ENCODE measurements at regions not wholly inside any gene's neighbourhood (a gene's known extent, or its start where the extent isn't known, plus 50 kb on each side); places are given as distances from the start of the nearest gene placed in this dataset.

GRCh38 chr11:41779401-41779960, 320.0 kb upstream of the LRRC4C start:
- Histone ChIP-seq H3K36me3 (ENCODE audit: control insufficient read depth, insufficient read depth, low read length) (no peaks in the 10 kb centered on the region), H3K27me3 (ENCODE audit: control insufficient read depth, insufficient read depth, low read length) (no peaks in the 10 kb centered on the region), H3K4me1 (ENCODE audit: control insufficient read depth, insufficient read depth, low read length) (no peaks in the 10 kb centered on the region), H3K27ac (ENCODE audit: low read length) (no peak overlapping the region), H3K4me3 (ENCODE audit: low read length) (no peak overlapping the region), H3K9me3 (ENCODE audit: control insufficient read depth, insufficient read depth, low read length) (peaks cover 4% of the 10 kb centered on the region)
- intact Hi-C loops (cut with micrococcal nuclease), result no loop called here
- H3K27ac Mint-ChIP-seq, result no peak overlapping the region
- H3K4me3 Mint-ChIP-seq, result no peak overlapping the region
- WGBS (ENCODE audit: insufficient coverage), result 65% methylated on average over 1 of the region's 1 CpG
- TF ChIP-seq, protein P1, sequence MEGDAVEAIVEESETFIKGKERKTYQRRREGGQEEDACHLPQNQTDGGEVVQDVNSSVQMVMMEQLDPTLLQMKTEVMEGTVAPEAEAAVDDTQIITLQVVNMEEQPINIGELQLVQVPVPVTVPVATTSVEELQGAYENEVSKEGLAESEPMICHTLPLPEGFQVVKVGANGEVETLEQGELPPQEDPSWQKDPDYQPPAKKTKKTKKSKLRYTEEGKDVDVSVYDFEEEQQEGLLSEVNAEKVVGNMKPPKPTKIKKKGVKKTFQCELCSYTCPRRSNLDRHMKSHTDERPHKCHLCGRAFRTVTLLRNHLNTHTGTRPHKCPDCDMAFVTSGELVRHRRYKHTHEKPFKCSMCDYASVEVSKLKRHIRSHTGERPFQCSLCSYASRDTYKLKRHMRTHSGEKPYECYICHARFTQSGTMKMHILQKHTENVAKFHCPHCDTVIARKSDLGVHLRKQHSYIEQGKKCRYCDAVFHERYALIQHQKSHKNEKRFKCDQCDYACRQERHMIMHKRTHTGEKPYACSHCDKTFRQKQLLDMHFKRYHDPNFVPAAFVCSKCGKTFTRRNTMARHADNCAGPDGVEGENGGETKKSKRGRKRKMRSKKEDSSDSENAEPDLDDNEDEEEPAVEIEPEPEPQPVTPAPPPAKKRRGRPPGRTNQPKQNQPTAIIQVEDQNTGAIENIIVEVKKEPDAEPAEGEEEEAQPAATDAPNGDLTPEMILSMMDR (IDR thresholded peaks at IDR 0.05), result no peak
- DNase-seq (no peak), ATAC-seq (no peak)
- peaks cover 13% of the 10 kb centered on the region for H3K36me3 Mint-ChIP-seq
- no peaks in the 10 kb centered on the region for H3K4me1 Mint-ChIP-seq
- H3K9me3 Mint-ChIP-seq, result peaks cover 12 to 16% of the 10 kb centered on the region in 2 donors
- no peaks in the 10 kb centered on the region for H3K27me3 Mint-ChIP-seq (ENCODE audit: low read depth in 2 of 2)

- Histone ChIP-seq H3K27ac (ENCODE audit: low read length) (no peak overlapping the region), H3K4me1 (ENCODE audit: control insufficient read depth, insufficient read depth, low read length) (no peaks in the 10 kb centered on the region), H3K9me3 (ENCODE audit: control insufficient read depth, insufficient read depth, low read length) (peaks cover 4% of the 10 kb centered on the region), H3K4me3 (ENCODE audit: low read length) (no peak overlapping the region), H3K27me3 (ENCODE audit: control insufficient read depth, insufficient read depth, low read length) (no peaks in the 10 kb centered on the region), H3K36me3 (ENCODE audit: control insufficient read depth, insufficient read depth, low read length) (no peaks in the 10 kb centered on the region)
- DNase-seq (no peak), ATAC-seq (no peak)
- WGBS (ENCODE audit: insufficient coverage), result 60% methylated on average over 1 of the region's 2 CpGs
- Mint-ChIP-seq H3K36me3 (peaks cover 13% of the 10 kb centered on the region), H3K27ac (no peak overlapping the region), H3K4me3 (no peak overlapping the region), H3K4me1 (no peaks in the 10 kb centered on the region), H3K9me3 (peaks cover 13 to 20% of the 10 kb centered on the region in 2 donors), H3K27me3 (ENCODE audit: low read depth in 2 of 2) (no peaks in the 10 kb centered on the region)
- intact Hi-C loops (cut with micrococcal nuclease), result no loop called here
- TF ChIP-seq, protein P1 (IDR thresholded peaks at IDR 0.05), result no peak
Observed at GRCh38 chr11:41781441-41781840, 322.0 kb upstream of the LRRC4C start.

DNA sequence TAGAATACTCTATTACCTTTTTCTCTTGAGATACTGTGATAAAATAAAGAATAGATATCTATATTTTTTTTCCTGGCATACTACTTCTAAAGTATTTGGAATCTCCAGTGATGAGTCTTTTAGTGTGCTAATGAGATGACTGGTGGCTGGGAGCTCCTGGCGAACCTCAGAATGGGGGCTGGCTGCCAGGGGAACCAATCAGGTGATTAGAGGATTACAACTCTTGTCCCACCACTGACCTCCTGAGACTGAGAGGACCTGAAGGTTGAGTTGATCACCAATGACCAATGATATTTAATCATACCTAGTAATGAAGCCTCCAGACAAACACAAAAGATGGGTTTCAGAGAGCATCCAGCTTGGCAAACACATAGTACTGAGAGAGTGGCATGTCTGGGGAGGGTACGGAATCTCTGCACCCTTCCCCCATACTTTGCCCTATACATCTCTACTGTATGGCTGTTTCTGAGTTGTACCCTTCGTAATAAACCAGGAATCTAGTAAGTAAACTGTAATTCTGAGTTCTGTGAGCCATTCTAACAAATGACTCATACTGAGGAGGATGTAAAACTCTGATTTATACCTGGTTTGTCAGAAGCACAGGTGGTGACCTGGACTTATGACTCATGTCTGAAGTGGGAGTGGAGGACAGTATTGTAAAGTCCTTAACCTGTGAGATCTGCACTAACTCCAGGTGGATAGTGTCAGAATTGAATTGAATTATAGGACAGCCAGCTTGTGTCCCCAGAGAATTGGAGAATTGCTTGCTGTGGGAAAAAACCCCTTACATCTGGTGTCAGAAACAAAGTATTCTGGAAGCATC, 325.3 kb upstream of the LRRC4C start:
- no peaks in the 10 kb centered on the region for H3K27me3 Mint-ChIP-seq (ENCODE audit: low read depth in 2 of 2)
- WGBS (ENCODE audit: insufficient coverage), result 52% methylated on average over 2 of the region's 3 CpGs
- Histone ChIP-seq H3K27me3 (ENCODE audit: control insufficient read depth, insufficient read depth, low read length) (no peaks in the 10 kb centered on the region), H3K4me1 (ENCODE audit: control insufficient read depth, insufficient read depth, low read length) (no peaks in the 10 kb centered on the region), H3K4me3 (ENCODE audit: low read length) (no peak overlapping the region), H3K9me3 (ENCODE audit: control insufficient read depth, insufficient read depth, low read length) (peaks cover 4% of the 10 kb centered on the region), H3K36me3 (ENCODE audit: control insufficient read depth, insufficient read depth, low read length) (no peaks in the 10 kb centered on the region), H3K27ac (ENCODE audit: low read length) (no peak overlapping the region)
- ATAC-seq, result no peak
- intact Hi-C loops (cut with micrococcal nuclease), result no loop called here
- H3K36me3 Mint-ChIP-seq, result peaks cover 19% of the 10 kb centered on the region
- TF ChIP-seq, protein P1 (IDR thresholded peaks at IDR 0.05), result no peak
- no peak for DNase-seq
- no peak overlapping the region for H3K4me3 Mint-ChIP-seq
- no peaks in the 10 kb centered on the region for H3K4me1 Mint-ChIP-seq
- H3K9me3 Mint-ChIP-seq, result peaks cover 11 to 19% of the 10 kb centered on the region in 2 donors
- no peak overlapping the region for H3K27ac Mint-ChIP-seq

Data from natural killer cell (primary cell).